Fibroblast of skin of left quadriceps (primary cell): ENCODE measurements at regions not wholly inside any gene's neighbourhood (a gene's known extent, or its start where the extent isn't known, plus 50 kb on each side); places are given as distances from the start of the nearest gene placed in this dataset.

ENCODE experiments used
- DNase-seq, 2 experiments: peaks; one replicate each; pipeline ENCODE4 v3.0.0-alpha.2; 2013; ENCODE audit warnings: low read depth in 2 of 2

DNA sequence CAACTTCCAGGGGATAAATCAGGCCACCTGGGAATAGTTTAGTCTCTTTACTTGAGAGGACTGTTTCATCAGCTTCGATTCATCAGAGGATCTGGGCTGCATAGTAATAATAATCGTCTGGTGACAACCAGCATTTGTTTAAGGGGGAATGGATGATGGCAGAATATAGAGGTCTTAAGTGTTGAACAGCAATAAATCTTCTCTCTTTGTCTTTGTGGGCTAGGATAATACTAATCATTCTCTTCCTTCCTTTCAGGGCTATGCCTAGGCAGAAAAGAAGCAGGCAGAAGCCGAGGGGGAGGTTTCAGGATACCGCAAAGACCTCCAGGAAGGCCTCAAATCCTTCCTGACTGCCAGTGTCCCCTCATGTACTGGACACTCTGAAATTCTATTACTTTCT lies 150.4 kb upstream of the GAREM1 start:
- no peak for DNase-seq

DNA sequence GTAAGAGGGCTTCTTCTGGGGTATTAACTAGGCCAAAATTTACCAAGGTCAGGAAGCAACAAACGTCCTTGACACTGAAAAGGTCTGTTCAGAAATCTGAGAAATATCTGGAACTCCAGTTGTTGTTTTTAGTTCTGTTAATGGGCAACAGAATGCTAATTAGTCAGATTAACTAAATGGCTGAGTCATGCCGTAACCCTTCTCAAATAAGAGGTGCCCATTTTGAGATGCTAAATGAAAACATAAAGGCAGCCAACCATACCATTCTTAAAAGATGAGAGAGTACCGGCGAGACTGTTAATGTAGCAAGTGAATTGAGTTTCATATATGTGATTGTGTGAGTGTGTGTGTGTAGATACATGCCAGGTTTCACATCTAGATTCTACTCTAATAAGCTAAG lies 147.9 kb upstream of the GAREM1 start:
- no peak for DNase-seq

GRCh38 chr18:32613821-32614220 lies 143.1 kb upstream of the GAREM1 start:
- no peak for DNase-seq

GRCh38 chr18:32612651-32613050 lies 142.0 kb upstream of the GAREM1 start:
- no peak for DNase-seq

DNA sequence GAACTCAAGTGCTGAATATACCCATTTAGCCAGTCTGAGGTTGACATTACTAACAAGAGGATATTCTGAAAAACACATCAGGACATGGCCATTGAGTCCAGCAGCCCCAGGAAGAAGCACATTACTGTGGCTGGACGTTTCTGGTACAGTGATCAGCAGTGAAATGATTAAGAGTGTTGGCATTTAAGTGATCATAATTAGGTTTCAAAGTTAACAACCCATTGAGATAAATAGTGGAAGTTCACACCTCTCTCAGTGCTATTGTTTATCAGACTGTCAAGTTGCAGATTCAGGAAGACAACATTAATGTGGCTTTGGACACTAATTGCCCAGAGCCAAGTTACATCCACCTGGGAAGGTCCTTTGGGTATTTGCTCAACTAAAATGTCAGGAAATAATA lies 139.5 kb upstream of the GAREM1 start:
- DNase-seq = no peak

- DNase-seq = no peak
Observed at GRCh38 chr18:32607816-32608215, 137.1 kb upstream of the GAREM1 start.

DNA sequence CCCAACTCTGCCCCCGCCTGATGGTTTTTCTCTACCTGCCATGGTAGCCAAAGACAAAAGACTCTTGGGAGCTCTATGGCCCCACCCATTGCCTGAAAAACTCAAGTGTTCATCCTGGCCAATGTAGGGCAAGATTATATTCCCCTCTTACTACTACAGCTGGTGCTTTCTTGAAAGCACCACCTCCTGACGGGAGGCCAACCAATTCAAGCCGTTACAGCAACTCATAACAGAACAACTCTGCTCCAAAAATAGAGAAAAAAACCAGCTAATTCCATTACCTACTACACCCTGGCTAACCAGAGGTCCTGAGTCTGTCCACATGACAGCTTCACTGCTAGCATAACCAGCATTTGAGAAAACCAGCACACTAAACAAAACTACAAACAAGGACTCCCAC lies 127.5 kb upstream of the GAREM1 start:
- DNase-seq = no peak

GRCh38 chr18:32596501-32596900 lies 125.8 kb upstream of the GAREM1 start:
- no peak for DNase-seq

DNA sequence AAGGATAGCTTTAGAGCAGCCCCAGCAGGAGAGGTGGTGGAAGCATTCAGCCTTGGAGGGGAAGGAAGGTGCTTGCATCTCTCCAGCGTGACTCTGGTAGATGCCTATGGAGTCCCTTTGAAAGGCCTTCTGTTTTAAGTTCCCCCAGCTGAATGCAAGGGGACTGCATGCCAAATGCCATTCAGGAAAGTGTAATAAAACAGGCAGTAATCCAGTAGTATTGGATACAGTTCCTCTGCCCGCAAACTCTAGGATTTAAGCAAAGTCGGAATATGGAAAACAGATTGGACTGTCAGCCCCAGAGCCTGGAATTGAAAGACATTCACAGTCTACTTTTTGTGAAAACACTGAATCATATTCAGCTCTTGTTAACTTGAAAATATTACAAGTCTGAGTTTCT lies 125.2 kb upstream of the GAREM1 start:
- DNase-seq = no peak

DNA sequence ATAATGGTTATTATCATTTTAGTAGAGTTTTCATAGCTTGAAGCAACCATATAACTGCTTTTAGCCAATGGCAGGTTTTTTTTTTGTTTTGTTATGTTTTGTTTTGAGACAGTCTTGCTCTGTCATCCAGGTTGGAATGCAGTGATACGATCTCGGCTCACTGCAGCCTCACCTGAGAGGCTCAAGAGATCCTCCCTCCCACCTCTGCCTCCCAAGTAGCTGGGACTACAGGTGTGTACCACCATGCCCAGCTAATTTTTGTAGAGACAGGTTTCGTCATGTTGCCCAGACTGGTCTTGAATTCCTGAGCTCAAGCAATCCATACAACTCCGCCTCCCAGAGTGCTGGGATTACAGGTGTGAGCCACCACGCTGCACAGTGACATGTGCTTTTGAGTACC lies 117.5 kb upstream of the GAREM1 start:
- DNase-seq = no peak

GRCh38 chr18:32583431-32583830 lies 112.7 kb upstream of the GAREM1 start:
- DNase-seq = no peak

DNA sequence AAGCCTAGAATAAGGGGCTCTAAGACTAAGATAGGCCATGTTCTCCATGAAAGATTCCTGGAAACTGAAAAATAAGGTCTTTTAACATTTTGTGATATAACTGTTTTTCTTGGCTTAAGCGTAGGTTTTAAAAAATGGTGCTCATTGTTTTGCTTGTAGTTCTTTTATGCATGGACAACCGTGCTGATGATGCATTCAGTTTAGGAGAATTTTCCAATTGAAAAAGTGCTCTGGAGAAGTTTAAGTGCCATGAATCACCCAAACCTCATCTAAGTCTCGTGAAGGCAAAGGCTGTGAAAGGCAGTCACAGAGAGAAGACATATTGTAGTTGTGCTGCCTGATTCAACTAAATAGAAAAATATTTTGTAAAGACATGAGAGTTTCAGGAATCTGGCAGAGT lies 111.8 kb upstream of the GAREM1 start:
- DNase-seq = no peak

DNA sequence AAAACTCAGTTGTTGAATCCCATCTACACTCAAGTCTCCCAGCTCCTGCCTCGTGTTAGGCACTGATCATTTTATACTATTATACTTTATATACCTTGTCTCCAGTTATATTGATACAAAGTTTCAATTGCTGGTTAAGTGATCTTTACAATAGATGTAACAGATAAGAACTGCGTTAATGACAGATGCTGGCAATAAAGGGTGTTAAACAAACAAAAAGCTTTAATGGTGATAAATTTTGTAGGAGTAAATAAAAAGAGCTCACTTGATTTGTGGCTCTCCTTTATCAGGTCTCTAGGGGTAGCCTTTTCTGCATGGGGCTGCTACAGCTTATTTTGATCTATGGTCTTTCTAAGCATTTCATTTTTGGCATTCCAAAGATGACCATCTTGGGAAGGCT lies 106.9 kb upstream of the GAREM1 start:
- DNase-seq = no peak

GRCh38 chr18:32576296-32576916 lies 105.7 kb upstream of the GAREM1 start:
- no peak for DNase-seq

DNA sequence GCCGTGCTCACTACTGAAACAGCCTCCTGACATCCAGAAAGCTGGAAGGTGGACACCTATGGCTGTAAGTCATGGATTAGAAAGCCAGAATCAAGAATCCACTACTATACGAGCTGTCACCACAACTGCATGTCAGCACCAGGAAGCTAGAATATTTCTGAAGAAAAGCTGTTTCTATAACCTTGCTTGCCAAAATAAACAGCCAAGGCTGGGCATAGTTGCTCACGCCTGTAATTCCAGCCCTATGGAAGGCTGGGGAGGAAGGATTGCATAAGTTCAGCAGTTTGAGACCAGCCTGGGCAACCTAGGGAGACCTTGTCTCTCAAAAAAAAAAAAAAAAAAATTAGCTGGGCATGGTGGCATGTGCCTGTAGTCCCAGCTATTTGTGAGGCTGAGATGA lies 96.3 kb upstream of the GAREM1 start:
- no peak for DNase-seq

DNA sequence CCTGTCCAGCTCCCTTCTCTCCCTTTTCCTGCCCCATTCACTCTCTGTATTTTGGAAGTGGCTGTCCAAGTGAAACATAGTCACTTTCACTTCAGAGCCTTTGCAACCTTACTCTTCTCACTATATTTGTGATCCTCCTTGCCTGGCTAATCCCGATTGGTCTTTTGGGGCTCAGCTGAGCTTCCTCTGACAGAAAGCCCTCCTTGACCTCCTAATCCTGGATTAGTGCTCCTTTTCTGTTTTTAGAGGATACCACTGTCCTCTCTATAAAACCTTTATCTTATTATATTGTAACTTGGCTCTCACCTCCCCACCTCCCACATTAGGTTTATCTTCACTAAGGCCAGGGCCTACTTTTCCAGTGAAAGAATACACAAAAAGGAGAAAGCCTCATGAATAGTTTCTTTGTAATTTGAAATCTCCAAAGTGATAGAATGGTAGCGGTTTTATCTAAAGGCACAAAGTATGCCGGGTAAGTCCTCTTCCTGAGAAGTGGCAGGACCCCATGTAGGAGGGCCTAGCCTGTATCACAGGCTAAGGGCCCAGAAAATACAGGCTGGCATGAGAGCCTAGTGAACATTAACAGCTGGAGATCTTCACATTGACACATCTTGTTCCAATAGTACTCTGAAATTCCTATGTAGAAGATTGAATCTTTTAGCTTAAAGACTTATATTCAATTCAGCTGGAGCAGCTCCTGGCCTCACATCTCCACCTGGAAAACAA lies 83.1 kb upstream of the GAREM1 start:
- no peak for DNase-seq

DNA sequence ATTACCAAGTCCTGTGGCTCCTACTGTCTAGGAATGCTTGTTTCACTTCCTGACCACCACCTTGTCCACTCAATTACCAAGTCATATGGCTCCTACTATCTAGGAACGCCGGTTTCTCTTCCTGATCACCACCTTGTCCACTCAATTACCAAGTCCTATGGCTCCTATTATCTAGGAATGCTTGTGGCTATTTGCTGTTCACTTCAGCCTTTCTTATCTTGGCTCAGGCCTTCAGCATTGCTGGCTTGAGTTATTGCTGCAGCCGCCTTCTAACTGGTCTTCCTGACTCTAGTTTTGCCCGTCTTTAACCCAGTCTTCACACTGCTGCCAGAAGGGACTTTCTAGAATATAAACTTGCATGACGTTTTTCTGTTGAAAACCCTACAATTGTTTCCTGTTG lies 82.5 kb upstream of the GAREM1 start:
- DNase-seq = no peak

- peak; percentile 25 to 29 for DNase-seq
Observed at GRCh38 chr18:32552421-32553030, 81.8 kb upstream of the GAREM1 start.

DNA sequence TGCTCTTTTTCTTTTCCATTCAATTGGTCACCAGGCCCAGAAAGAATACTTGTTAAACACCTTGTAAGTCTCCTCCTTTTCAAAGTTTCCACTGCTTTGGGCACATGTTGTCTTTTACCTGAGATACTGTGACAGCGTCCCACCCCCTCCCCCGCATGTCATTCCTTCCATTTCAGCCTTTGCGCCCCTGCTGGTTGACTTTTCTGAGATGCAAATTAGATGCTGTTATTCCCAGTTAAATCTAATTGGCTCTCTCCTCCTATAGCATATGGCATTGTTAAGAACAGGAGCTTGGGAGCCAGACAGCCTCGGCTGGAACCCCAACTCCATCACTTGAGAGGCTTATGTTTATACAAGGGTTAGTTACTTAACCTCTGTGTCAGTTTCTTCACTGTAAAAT lies 80.3 kb upstream of the GAREM1 start:
- DNase-seq = no peak

DNA sequence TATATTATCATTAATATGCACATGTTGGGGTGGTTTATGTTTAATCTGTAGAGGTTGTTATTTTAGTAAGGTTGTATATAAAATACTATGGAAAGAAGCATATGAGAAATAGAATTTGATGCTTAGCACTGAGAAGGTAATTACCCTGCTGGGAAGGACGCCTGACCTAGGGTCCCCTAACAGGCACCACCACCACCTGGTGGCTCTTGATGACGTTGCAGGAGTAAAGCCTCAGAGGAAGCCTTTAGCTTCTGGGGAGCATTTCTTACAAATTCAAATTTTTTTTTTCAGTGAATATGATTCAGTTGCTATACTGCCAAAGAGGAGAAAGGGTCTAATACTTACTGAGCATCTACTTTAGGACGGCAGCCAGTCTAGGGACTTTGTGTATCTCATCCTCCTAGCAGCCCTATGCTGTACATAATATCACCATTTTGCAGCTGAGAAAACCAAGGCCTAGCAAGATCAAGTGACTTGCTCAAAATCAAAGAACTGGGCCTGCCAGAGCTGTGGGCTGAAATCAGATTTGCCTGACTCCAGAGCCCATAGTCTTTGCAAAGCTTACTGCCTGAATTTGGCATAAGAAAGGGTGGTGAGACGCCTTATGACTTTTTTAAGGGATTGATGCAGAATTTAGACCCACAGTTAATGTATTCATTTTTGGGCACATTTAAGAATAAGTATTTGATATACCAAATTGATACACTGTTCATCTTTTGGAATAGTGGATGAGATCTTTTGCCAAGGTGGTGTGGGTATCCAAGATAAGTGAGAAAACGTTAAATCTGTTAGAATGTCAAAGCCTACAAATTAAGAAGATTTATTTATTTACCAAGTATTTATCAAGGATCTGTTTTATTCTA lies 78.8 kb upstream of the GAREM1 start:
- peak; percentile 3 to 4 for DNase-seq

DNA sequence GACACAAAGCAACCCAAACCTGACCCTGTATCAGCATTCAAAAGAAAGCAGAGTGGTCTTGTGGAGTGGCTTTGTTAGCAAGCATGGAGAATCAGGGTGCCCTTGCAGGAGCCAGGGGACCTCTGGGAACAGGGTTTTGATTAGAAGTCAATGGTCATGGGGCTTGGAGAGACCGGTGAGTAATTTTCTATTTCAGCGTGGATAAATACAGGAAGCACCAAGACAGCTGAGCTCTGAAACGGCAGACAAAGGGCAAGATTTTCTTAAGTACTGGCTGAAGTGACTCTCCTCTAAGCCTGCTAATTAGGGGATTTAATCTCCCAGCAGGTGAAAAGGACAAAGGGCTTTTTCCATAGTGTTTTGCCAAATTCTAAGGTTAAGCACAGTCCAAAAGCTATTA lies 78.0 kb upstream of the GAREM1 start:
- no peak for DNase-seq

- no peak for DNase-seq
Observed at GRCh38 chr18:32545631-32546030, 74.9 kb upstream of the GAREM1 start.
